HepG2 (cell line): ENCODE measurements at regions not wholly inside any gene's neighbourhood (a gene's known extent, or its start where the extent isn't known, plus 50 kb on each side); places are given as distances from the start of the nearest gene placed in this dataset.

Source experiments
- ATAC-seq: fragments of 200-7000 bp; cut with Tn5 transposase; 3 replicates; pipeline ENCODE4 v1.9.1; 2020; ENCODE audit warnings: mild to moderate bottlenecking, moderate library complexity
- BruUV-seq: library from RNA; stranded (reverse); fragments of 400-500 nt; replicated peaks from 2 replicates; lab custom pipeline; 2021; lab: Mats Ljungman, UMichigan
- CTCF ChIA-PET: fragments of 300-600 bp; formaldehyde crosslinking; extraction: SDS; loops from one replicate; lab custom pipeline; 2021; ENCODE audit warnings: low total read pairs, inconsistent platforms, low intra/inter-chr PET ratio; lab: Yijun Ruan, JAX
- POLR2A ChIA-PET: fragments of 350-600 bp; sonication (Branson Sonifier 250); formaldehyde crosslinking; loops from one replicate; lab custom pipeline; 2020; ENCODE audit warnings: antibody characterized with exemption, inconsistent platforms; lab: Yijun Ruan, JAX
- DNase-seq: peaks from one replicate; pipeline ENCODE4 v3.0.0-alpha.2; 2015; ENCODE audit warnings: low spot score
- FAIRE-seq: peaks from 3 replicates; lab custom pipeline; 2011; peaks lifted over from hg19 to GRCh38; lab: Jason Lieb, UNC
- H2AFZ ChIP-seq: one replicate; pipeline ENCODE4 v1.6.1; 2011; ENCODE audit warnings: low read length, inconsistent platforms
- H3K27ac ChIP-seq: fragments of 300-600 bp; 3 replicates; pipeline ENCODE4 v1.8.0; 2011; ENCODE audit warnings: mixed run types, mild to moderate bottlenecking, mixed read lengths, low read length, inconsistent platforms; ENCODE audit not compliant: insufficient read depth; ENCODE audit errors: extremely low read length
- H3K27me3 ChIP-seq, 2 experiments: fragments of 200-600 bp in 1 of 2; 2 replicates in 1 of 2; 3 replicates in 1 of 2; pipeline versions ENCODE4 v1.6.0 to v1.8.0; 2011; ENCODE audit warnings: low read length in 2 of 2, mild to moderate bottlenecking in 2 of 2, moderate library complexity in 2 of 2, inconsistent platforms in 1 of 2; ENCODE audit not compliant: insufficient read depth in 2 of 2, control insufficient read depth in 1 of 2
- H3K36me3 ChIP-seq, 2 experiments: fragments of 200-600 bp in 1 of 2; replicated peaks in 1 of 2; 2 replicates in 1 of 2; 3 replicates in 1 of 2; pipeline versions ENCODE4 v1.5.1 to v1.8.0; 2011; ENCODE audit warnings: low read length in 2 of 2, inconsistent platforms in 1 of 2; ENCODE audit not compliant: insufficient read depth in 2 of 2, control insufficient read depth in 1 of 2
- H3K4me1 ChIP-seq: 2 replicates; pipeline ENCODE4 v1.5.1; 2012; ENCODE audit warnings: low read length, inconsistent platforms; ENCODE audit not compliant: insufficient read depth
- H3K4me2 ChIP-seq: 2 replicates; pipeline ENCODE4 v1.6.0; 2011; ENCODE audit warnings: low read depth, low read length, inconsistent platforms
- H3K4me3 ChIP-seq, 3 experiments: fragments of 200-600 bp in 1 of 3; sonication (generic), shearing (Covaris generic) in 1 of 3; replicated peaks in 1 of 3; 2 replicates each; pipeline ENCODE4 v1.5.1; 2011 to 2016; ENCODE audit warnings: low read length in 3 of 3, inconsistent platforms in 2 of 3, low read depth in 2 of 3, mild to moderate bottlenecking in 2 of 3, control low read depth in 1 of 3, mixed read lengths in 1 of 3; ENCODE audit not compliant: insufficient read depth in 1 of 3
- H3K79me2 ChIP-seq: one replicate; pipeline ENCODE4 v1.6.1; 2011; ENCODE audit warnings: low read length, inconsistent platforms; ENCODE audit not compliant: insufficient read depth
- H3K9ac ChIP-seq: 2 replicates; pipeline ENCODE4 v1.6.0; 2011; ENCODE audit warnings: mild to moderate bottlenecking, low read depth, low read length, inconsistent platforms; ENCODE audit not compliant: insufficient read depth
- H3K9me3 ChIP-seq: 2 replicates; pipeline ENCODE4 v1.5.1; 2012; ENCODE audit warnings: mild to moderate bottlenecking, low read length
- H4K20me1 ChIP-seq: 2 replicates; pipeline ENCODE4 v1.6.0; 2011; ENCODE audit warnings: inconsistent platforms, mild to moderate bottlenecking, low read length, moderate library complexity; ENCODE audit not compliant: insufficient read depth
- AGO1 ChIP-seq: fragments of 200-400 bp; formaldehyde crosslinking; IDR thresholded peaks from 2 replicates; pipeline ENCODE4 v1.6.1; 2017; ENCODE audit warnings: mild to moderate bottlenecking, low read depth, low read length, moderate library complexity; ENCODE audit not compliant: poor library complexity, severe bottlenecking
- BCL6 ChIP-seq: IDR thresholded peaks from 2 replicates; pipeline ENCODE4 v1.6.1; 2016; ENCODE audit warnings: missing genetic modification reagents, missing compliant biosample characterization
- CBFB ChIP-seq: sonication (generic); formaldehyde crosslinking; IDR thresholded peaks from 2 replicates; pipeline ENCODE4 v1.4.0; 2020; ENCODE audit warnings: missing genetic modification reagents
- CBX1 ChIP-seq: IDR thresholded peaks from one replicate; pipeline ENCODE4 v1.6.1; 2016; ENCODE audit warnings: antibody characterized with exemption, low read depth
- ETV6 ChIP-seq: sonication (generic); formaldehyde crosslinking; conservative IDR thresholded peaks from 2 replicates; pipeline ENCODE4 v1.4.0; 2020; ENCODE audit warnings: missing genetic modification reagents
- FOSL2 ChIP-seq: sonication (generic); formaldehyde crosslinking; IDR thresholded peaks from 2 replicates; pipeline ENCODE4 v1.4.0; 2020; ENCODE audit warnings: missing genetic modification reagents
- FOXA3 ChIP-seq: IDR thresholded peaks from 2 replicates; pipeline ENCODE4 v1.6.1; 2016; ENCODE audit warnings: missing genetic modification reagents, missing compliant biosample characterization
- GTF3A ChIP-seq: sonication (generic); formaldehyde crosslinking; conservative IDR thresholded peaks from 2 replicates; pipeline ENCODE4 v1.4.0; 2020; ENCODE audit warnings: mild to moderate bottlenecking, missing genetic modification reagents
- HHEX ChIP-seq: IDR thresholded peaks from 2 replicates; pipeline ENCODE4 v1.6.1; 2016; ENCODE audit warnings: control low read depth
- MIER2 ChIP-seq: IDR thresholded peaks from 2 replicates; pipeline ENCODE4 v1.6.1; 2016; ENCODE audit warnings: missing biosample characterization, missing genetic modification reagents
- MTA3 ChIP-seq: sonication (generic); formaldehyde crosslinking; IDR thresholded peaks from 2 replicates; pipeline ENCODE4 v1.4.0; 2020; ENCODE audit warnings: missing genetic modification reagents
- PCBP2 ChIP-seq: fragments of 200-400 bp; formaldehyde crosslinking; optimal IDR thresholded peaks from 2 replicates; pipeline ENCODE3; 2018; ENCODE audit warnings: low read length, low read depth; ENCODE audit not compliant: poor library complexity, severe bottlenecking
- RBM22 ChIP-seq: fragments of 200-400 bp; formaldehyde crosslinking; optimal IDR thresholded peaks from 2 replicates; pipeline ENCODE3; 2017; ENCODE audit warnings: mild to moderate bottlenecking, low read length, moderate library complexity
- SRSF4 ChIP-seq: fragments of 200-400 bp; formaldehyde crosslinking; IDR thresholded peaks from one replicate; pipeline ENCODE4 v1.6.1; 2018; ENCODE audit warnings: mild to moderate bottlenecking, low read depth, low read length, moderate library complexity; ENCODE audit not compliant: poor library complexity, severe bottlenecking
- TAF15 ChIP-seq: fragments of 200-400 bp; formaldehyde crosslinking; IDR thresholded peaks from one replicate; pipeline ENCODE4 v1.6.1; 2018; ENCODE audit warnings: mild to moderate bottlenecking, low read depth, low read length; ENCODE audit not compliant: poor library complexity, severe bottlenecking
- YY1 ChIP-seq: IDR thresholded peaks from 2 replicates; pipeline ENCODE4 v1.6.1; 2011; ENCODE audit warnings: low read length, low read depth, moderate library complexity, mild to moderate bottlenecking; ENCODE audit not compliant: insufficient read depth, insufficient replicate concordance
- ZNF572 ChIP-seq: sonication (generic); formaldehyde crosslinking; IDR thresholded peaks from 2 replicates; pipeline ENCODE4 v1.5.1; 2020; ENCODE audit warnings: mild to moderate bottlenecking, missing genetic modification reagents
- ZNF674 ChIP-seq: sonication (generic); formaldehyde crosslinking; IDR thresholded peaks from 2 replicates; pipeline ENCODE4 v1.5.0; 2020; ENCODE audit warnings: low read depth, mild to moderate bottlenecking, missing genetic modification reagents
- WGBS: methylation state at CpG from one replicate; pipeline ENCODE4 v1.1.6; 2017; ENCODE audit warnings: low lambda C conversion rate; 5-methylcytosine and 5-hydroxymethylcytosine counted together
- in situ Hi-C: cut with HindIII; loops from 2 replicates; pipeline ENCODE4 v1.10.0; 2017; ENCODE audit warnings: low pct_unique_long_range_greater_than_20kb; ENCODE audit not compliant: extremely low pct_ligation_motif_present
- intact Hi-C: fragments of 100-400 bp; cut with micrococcal nuclease; formaldehyde crosslinking; loops from one replicate; pipeline ENCODE4 v1.10.0; 2022; ENCODE audit not compliant: unreplicated experiment

DNA sequence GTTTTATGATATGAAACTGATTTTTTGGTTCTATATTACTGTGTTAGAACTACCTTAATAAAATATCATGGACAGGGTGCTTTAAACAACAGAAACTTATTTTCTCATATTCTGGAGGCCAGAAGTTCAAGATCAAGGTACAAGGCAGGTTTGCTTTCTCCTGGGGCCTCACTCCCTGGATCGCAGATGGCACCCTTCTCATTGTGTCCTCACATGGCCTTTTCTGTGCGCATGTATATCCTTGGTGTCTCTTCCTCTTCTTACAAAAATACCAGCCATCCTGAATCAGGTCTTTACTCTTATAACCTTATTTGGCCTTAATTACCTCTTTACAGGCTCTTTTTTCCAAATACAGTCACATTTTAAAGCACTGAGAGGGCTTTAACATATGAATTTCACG is 906.1 kb downstream of the CDH11 start:
- H3K9ac ChIP-seq = no peak overlapping the region
- TF ChIP-seq FOSL2 (no peak), FOXA3 (no peak), MTA3 (no peak), ZNF572 (CRISPR knock-in tag) (no peak), CBX1 (no peak), RBM22 (no peak), HHEX (CRISPR knock-in tag) (no peak), MIER2 (CRISPR knock-in tag) (no peak), SRSF4 (no peak), YY1 (no peak), TAF15 (no peak), ETV6 (CRISPR knock-in tag) (no peak), BCL6 (CRISPR knock-in tag) (no peak), PCBP2 (no peak), ZNF674 (CRISPR knock-in tag) (no peak), GTF3A (CRISPR knock-in tag) (no peak), AGO1 (no peak), CBFB (CRISPR knock-in tag) (no peak)
- no TSS peak for BruUV-seq
- H3K4me2 ChIP-seq = no peak overlapping the region
- in situ Hi-C loops (no loop called here), intact Hi-C loops (no loop called here)
- WGBS = 51% methylated on average over 3 of the region's 3 CpGs
- no peak overlapping the region for H3K27ac ChIP-seq
- ChIA-PET POLR2A (no interaction called here), CTCF (no interaction called here)
- no peaks in the 10 kb centered on the region for H4K20me1 ChIP-seq
- ATAC-seq (no peak), DNase-seq (no peak), FAIRE-seq (no peak)
- H3K27me3 ChIP-seq = no peaks in the 10 kb centered on the region
- H3K36me3 ChIP-seq = no peaks in the 10 kb centered on the region
- no peaks in the 10 kb centered on the region for H3K4me1 ChIP-seq
- peaks cover 4% of the 10 kb centered on the region; the same call in 1 of the 2 replicates for H3K9me3 ChIP-seq
- no peak overlapping the region for H3K4me3 ChIP-seq
- H2AFZ ChIP-seq = no peak overlapping the region
- H3K79me2 ChIP-seq = no peaks in the 10 kb centered on the region
